ENCODE measurements at regions not wholly inside any gene's neighbourhood (a gene's known extent, or its start where the extent isn't known, plus 50 kb on each side); places are given as distances from the start of the nearest gene placed in this dataset.
"Not testable (repeated sequence)": the region's sequence is repeated elsewhere in the genome, so short reads cannot be mapped to it uniquely, and the experiment has no call there.

DNA sequence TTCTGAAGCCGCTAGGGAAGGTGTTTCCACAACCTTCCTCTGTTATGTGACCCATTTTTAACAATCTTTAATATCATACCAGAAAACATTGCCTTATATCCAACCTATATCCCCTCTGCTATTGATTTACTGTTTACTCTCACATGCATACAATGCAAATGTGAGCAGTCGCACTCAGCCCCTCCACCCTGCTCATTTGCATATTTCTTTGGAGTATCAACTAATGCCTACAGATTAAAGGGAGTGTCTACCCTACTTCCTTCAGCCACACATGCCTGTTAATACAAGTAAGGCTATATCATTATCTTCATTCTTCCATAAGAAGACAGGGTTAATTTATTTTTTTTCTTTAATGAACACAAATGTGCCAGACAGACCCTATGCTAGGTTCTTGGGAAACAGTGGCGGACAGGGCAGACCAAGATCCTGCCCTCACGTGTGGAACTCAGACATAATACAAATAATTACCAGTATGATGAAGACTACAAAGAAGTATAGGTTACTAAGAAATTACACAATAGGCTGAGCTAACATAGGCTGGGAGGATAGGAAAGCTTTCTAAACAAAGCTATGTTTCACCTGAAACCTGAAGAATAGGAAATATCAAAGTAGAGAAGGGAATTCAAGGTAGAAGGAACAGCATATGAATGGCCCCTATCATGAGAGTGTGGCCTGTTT, 107.3 kb upstream of the MDM1 start:
- ChIA-PET CTCF (no interaction called here), POLR2A (interaction anchor here (1.4 kb wide), 1 partner anchor 9 kb away, joined by 3 read pairs; no protein-coding TSS in a partner anchor)
- TF ChIP-seq ARNT (IDR thresholded peaks at IDR 0.05) (no peak), TARDBP (IDR thresholded peaks at IDR 0.05) (no peak), FOXK2 (IDR thresholded peaks at IDR 0.05) (no peak), CTBP1 (IDR thresholded peaks at IDR 0.05; ENCODE audit: borderline replicate concordance) (no peak), L3MBTL2 (conservative IDR thresholded peaks at IDR 0.05) (no peak), LEF1 (IDR thresholded peaks at IDR 0.05; ENCODE audit: borderline replicate concordance) (no peak), NFRKB (IDR thresholded peaks at IDR 0.05) (no peak)
- TF ChIP-seq, protein P1, sequence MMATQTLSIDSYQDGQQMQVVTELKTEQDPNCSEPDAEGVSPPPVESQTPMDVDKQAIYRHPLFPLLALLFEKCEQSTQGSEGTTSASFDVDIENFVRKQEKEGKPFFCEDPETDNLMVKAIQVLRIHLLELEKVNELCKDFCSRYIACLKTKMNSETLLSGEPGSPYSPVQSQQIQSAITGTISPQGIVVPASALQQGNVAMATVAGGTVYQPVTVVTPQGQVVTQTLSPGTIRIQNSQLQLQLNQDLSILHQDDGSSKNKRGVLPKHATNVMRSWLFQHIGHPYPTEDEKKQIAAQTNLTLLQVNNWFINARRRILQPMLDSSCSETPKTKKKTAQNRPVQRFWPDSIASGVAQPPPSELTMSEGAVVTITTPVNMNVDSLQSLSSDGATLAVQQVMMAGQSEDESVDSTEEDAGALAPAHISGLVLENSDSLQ (IDR thresholded peaks at IDR 0.05), result no peak
- no peak for DNase-seq (ENCODE audit: extremely low spot score)

DNA sequence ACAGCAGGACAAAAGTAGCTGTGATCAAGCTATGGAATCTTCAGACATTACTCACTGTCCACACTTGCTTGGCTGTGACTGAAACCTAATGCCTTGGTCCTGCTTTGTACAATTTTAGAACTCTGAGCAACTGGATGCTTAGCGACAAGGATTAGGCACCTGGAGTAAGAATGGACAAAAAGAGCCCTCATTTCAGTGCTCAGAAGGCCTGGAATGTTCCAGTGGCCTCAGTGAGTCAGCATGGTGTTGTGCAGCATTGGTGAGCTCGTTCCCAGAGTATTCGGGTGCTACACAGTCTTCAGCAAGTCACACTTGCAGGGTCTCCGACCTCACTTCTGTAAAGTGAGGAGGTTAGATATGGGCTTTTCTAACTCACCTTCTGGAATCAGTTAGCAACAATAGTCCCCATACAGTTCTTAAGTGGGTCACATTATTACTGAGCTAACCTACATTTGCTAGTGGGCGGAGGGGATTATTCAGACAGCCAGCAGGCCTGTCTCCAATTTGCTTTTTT, 108.0 kb upstream of the MDM1 start:
- POLR2A ChIA-PET, result interaction anchor here (1.4 kb wide), 1 partner anchor 9 kb away, joined by 3 read pairs; no protein-coding TSS in a partner anchor
- DNase-seq (ENCODE audit: extremely low spot score), result no peak
- TF ChIP-seq L3MBTL2 (conservative IDR thresholded peaks at IDR 0.05), result no peak
- TF ChIP-seq, protein P1 (IDR thresholded peaks at IDR 0.05), result no peak
- no peak for TF ChIP-seq FOXA1 (IDR thresholded peaks at IDR 0.05)
- TF ChIP-seq ZNF384 (IDR thresholded peaks at IDR 0.05), result no peak
- TF ChIP-seq FOXM1 (IDR thresholded peaks at IDR 0.05; ENCODE audit: borderline replicate concordance), result no peak
- no peak for TF ChIP-seq FOXK2 (IDR thresholded peaks at IDR 0.05)
- CTCF ChIA-PET, result no interaction called here

DNA sequence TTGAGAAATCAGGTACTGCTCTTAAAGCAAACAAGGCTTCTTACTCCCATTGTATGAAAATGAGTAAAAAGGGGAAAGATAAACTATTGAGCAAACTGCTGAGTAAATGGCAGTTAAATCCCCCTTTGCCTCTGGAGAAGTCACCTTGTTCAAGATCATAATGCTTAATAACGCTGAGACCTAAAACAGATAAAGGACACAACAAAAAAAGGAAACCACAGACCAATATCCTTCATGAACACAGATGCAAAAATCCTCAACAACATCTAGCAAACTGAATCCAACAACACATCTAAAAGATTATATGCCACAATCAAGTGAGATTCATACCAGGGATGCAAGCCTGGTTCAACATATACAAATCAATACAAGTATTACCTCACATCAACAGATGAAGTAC, 109.0 kb upstream of the MDM1 start:
- ChIA-PET CTCF (interaction anchor here (1.0 kb wide), 1 partner anchor 10 kb away, joined by 4 read pairs; no protein-coding TSS in a partner anchor), POLR2A (no interaction called here)
- no peak for TF ChIP-seq LEF1 (IDR thresholded peaks at IDR 0.05; ENCODE audit: borderline replicate concordance)
- no peak for TF ChIP-seq ARNT (IDR thresholded peaks at IDR 0.05)
- no peak for TF ChIP-seq FOXM1 (IDR thresholded peaks at IDR 0.05; ENCODE audit: borderline replicate concordance)
- TF ChIP-seq BHLHE40 (IDR thresholded peaks at IDR 0.05; ENCODE audit: borderline replicate concordance), result no peak
- TF ChIP-seq SP1 (IDR thresholded peaks at IDR 0.05), result no peak
- TF ChIP-seq CTBP1 (IDR thresholded peaks at IDR 0.05; ENCODE audit: borderline replicate concordance), result no peak
- no peak for TF ChIP-seq NFRKB (IDR thresholded peaks at IDR 0.05)
- no peak for TF ChIP-seq SUZ12 (IDR thresholded peaks at IDR 0.05)
- TF ChIP-seq ELF4 (IDR thresholded peaks at IDR 0.05), result no peak
- TF ChIP-seq TARDBP (IDR thresholded peaks at IDR 0.05), result no peak
- TF ChIP-seq HDGF (IDR thresholded peaks at IDR 0.05; ENCODE audit: borderline replicate concordance), result no peak
- TF ChIP-seq ZNF384 (IDR thresholded peaks at IDR 0.05), result no peak
- no peak for DNase-seq (ENCODE audit: extremely low spot score)

DNA sequence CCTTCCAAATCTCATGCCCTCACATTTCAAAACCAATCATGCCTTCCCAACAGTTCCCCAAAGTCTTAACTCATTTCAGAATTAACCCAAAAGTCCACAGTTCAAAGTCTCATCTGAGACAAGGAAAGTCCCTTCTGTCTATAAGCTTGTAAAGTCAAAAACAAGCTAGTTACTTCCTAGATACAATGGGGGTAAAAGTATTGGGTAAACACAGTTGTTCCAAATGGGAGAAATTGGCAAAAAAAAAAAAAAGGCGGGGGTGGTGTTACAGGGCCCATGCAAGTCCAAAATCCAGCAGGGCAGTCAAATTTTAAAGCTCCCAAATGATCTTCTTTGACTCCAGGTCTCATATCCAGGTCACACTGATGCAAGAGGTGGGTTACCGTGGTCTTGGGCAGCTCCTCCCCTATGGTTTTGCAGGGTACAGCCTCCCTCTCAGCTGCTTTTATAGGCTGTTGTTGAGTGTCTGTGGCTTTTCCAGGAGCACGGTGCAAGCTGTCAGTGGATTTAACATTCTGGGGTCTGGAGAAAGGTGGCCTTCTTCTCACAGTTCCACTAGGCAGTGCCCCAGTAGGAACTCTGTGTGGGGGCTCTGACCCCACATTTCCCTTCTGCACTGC, 110.3 kb upstream of the MDM1 start:
- CTCF ChIA-PET, result interaction anchor here (1.0 kb wide), 1 partner anchor 8 kb away, joined by 4 read pairs; no protein-coding TSS in a partner anchor
- POLR2A ChIA-PET; DNase-seq (ENCODE audit: extremely low spot score): not testable (repeated sequence)

DNA sequence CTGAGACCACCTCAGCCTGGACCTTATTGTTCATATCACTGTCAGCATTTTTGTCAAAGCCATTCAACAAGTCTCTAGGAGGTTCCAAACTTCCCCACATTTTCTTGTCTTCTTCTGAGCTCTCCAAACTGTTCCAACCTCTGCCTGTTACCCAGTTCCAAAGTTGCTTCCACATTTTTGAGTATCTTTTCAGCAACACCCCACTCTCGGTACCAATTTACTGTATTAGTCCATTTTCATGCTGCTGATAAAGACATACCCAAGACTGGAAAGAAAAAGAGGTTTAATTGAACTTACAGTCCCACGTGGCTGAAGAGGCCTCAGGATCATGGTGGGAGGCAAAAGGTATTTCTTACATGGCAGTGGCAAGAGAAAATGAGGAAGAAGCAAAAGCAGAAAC, 111.5 kb upstream of the MDM1 start:
- POLR2A ChIA-PET; DNase-seq (ENCODE audit: extremely low spot score): not testable (repeated sequence)
- CTCF ChIA-PET, result interaction anchor here (0.7 kb wide), 1 partner anchor 86 kb away, joined by 5 read pairs; no protein-coding TSS in a partner anchor

DNA sequence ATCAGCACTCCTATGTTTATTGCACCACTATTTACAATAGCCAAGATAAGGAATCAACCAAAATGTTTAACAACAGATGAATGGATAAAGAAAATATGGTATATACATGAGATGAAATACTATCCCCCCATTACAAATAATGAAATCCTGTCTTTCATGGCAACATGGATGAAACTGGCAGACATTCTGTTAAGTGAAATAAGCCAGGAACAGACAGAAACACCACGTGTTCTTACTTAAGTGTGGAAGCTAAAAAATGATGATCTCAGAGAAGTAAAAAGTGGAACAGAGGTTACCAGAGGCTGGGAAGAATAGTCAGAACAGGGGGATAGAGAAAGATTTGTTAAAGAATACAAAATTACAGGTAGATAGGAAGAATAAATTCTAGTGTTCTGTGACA, 113.7 kb upstream of the MDM1 start:
- TF ChIP-seq ZNF384 (IDR thresholded peaks at IDR 0.05), result no peak
- no peak for TF ChIP-seq SP1 (IDR thresholded peaks at IDR 0.05)
- TF ChIP-seq HDGF (IDR thresholded peaks at IDR 0.05; ENCODE audit: borderline replicate concordance), result no peak
- TF ChIP-seq NFRKB (IDR thresholded peaks at IDR 0.05), result no peak
- no peak for TF ChIP-seq FOXK2 (IDR thresholded peaks at IDR 0.05)
- TF ChIP-seq BHLHE40 (IDR thresholded peaks at IDR 0.05; ENCODE audit: borderline replicate concordance), result no peak
- no peak for TF ChIP-seq FOXA1 (IDR thresholded peaks at IDR 0.05)
- no peak for TF ChIP-seq ARNT (IDR thresholded peaks at IDR 0.05)
- TF ChIP-seq, protein P1 (IDR thresholded peaks at IDR 0.05), result no peak
- no peak for TF ChIP-seq LEF1 (IDR thresholded peaks at IDR 0.05; ENCODE audit: borderline replicate concordance)
- TF ChIP-seq L3MBTL2 (conservative IDR thresholded peaks at IDR 0.05), result no peak
- TF ChIP-seq FOXM1 (IDR thresholded peaks at IDR 0.05; ENCODE audit: borderline replicate concordance), result no peak
- TF ChIP-seq TARDBP (IDR thresholded peaks at IDR 0.05), result no peak
- TF ChIP-seq CTBP1 (IDR thresholded peaks at IDR 0.05; ENCODE audit: borderline replicate concordance), result no peak
- TF ChIP-seq SUZ12 (IDR thresholded peaks at IDR 0.05), result no peak
- DNase-seq (ENCODE audit: extremely low spot score), result no peak
- ChIA-PET CTCF (no interaction called here), POLR2A (no interaction called here)

DNA sequence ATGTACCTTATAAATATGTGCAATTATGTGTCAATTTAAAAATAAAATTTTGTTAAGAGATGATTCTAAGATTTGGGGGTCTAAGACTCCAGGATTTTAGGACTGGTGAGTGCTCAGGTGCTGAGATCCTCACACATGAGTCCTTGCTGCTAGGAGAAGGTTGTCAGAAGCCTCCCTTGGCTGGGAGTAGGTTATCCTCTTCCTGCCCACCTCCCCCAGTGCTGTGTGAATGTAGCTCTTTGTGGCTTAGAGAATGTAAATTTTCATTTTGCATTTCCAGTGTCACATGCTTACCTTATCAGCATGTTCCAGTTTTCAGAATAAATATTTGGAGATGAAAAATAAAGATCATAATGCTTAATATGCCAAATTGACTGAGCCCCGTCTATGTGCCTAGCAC, 114.2 kb upstream of the MDM1 start:
- ChIA-PET CTCF (no interaction called here), POLR2A (no interaction called here)
- TF ChIP-seq HDGF (IDR thresholded peaks at IDR 0.05; ENCODE audit: borderline replicate concordance) (no peak), LEF1 (IDR thresholded peaks at IDR 0.05; ENCODE audit: borderline replicate concordance) (no peak), ARNT (IDR thresholded peaks at IDR 0.05) (no peak), CTBP1 (IDR thresholded peaks at IDR 0.05; ENCODE audit: borderline replicate concordance) (no peak), SUZ12 (IDR thresholded peaks at IDR 0.05) (no peak)
- DNase-seq (ENCODE audit: extremely low spot score), result no peak
